Pancreas (tissue), 10 donors: ENCODE measurements at regions not wholly inside any gene's neighbourhood (a gene's known extent, or its start where the extent isn't known, plus 50 kb on each side); places are given as distances from the start of the nearest gene placed in this dataset.
"Not testable (repeated sequence)": the region's sequence is repeated elsewhere in the genome, so short reads cannot be mapped to it uniquely, and the experiment has no call there.

Experiments used
- ATAC-seq, 4 donors: fragments of 200-7000 bp; cut with Tn5 transposase; one replicate each; pipeline versions ENCODE4 v1.8.0 to v1.9.1; 2020; ENCODE audit warnings: mild to moderate bottlenecking in 4 of 4, moderate library complexity in 4 of 4
- DNase-seq, 6 donors: peaks; one replicate each; pipeline ENCODE4 v3.0.0-alpha.2; 2020
- FAIRE-seq: peaks from 2 replicates; lab custom pipeline; 2012; peaks lifted over from hg19 to GRCh38; lab: Jason Lieb, UNC
- H3K27ac ChIP-seq, 4 donors: fragments of 200-600 bp; sonication (generic); 1 replicate in 3 of 4; 2 replicates in 1 of 4; pipeline versions ENCODE4 v1.5.0 to v1.8.0; 2020
- H3K27me3 ChIP-seq, 4 donors: fragments of 200-600 bp; one replicate each; pipeline ENCODE4 v1.8.0; 2021
- H3K36me3 ChIP-seq, 3 donors: fragments of 200-600 bp; sonication (generic) in 1 of 3; one replicate each; pipeline versions ENCODE4 v1.5.0 to v1.8.0; 2020 to 2021
- H3K4me1 ChIP-seq, 3 donors: fragments of 200-600 bp; one replicate each; pipeline ENCODE4 v1.8.0; 2021
- H3K4me3 ChIP-seq, 4 donors: fragments of 200-600 bp; sonication (generic) in 2 of 4; one replicate each; pipeline versions ENCODE4 v1.5.0 to v1.8.0; 2020 to 2021
- H3K9me3 ChIP-seq, 4 donors: fragments of 200-600 bp; one replicate each; pipeline ENCODE4 v1.8.0; 2021
- CTCF ChIP-seq, 4 donors: fragments of 200-600 bp; sonication (generic) in 3 of 4; IDR thresholded peaks; one replicate each; pipeline versions ENCODE4 v1.5.0 to v1.8.0; 2021; ENCODE audit warnings: antibody characterized with exemption in 4 of 4
- WGBS, 2 donors: extraction: QIAGEN DNeasy Blood & Tissue Kit; methylation state at CpG; one replicate each; pipeline ENCODE4 v1.1.7; 2013; 5-methylcytosine and 5-hydroxymethylcytosine counted together
- intact Hi-C, 3 donors: fragments of 100-400 bp; cut with DNase I; formaldehyde crosslinking; loops; one replicate each; pipeline versions ENCODE4 v1.11.1 to v1.14.2; 2022
- donor health status: healthy with polysubstance abuse.
- donor health status: DM: no; HTN: no; CAD: no; lungs with moderate emphysema.
- donor health status: DM: no; HTN: no; CAD: no.
- donor health status: control.
- donor health status: control.
- donor health status: Bipolar disorder and iron deficiency.
- donor health status: DM: yes; HTN: yes; CAD: no.
- donor health status: DM: no; HTN: no; CAD: no.
- donor health status: DM: no; HTN: no; CAD: no.
- donor health status: DM: yes; HTN: yes; CAD: no.

DNA sequence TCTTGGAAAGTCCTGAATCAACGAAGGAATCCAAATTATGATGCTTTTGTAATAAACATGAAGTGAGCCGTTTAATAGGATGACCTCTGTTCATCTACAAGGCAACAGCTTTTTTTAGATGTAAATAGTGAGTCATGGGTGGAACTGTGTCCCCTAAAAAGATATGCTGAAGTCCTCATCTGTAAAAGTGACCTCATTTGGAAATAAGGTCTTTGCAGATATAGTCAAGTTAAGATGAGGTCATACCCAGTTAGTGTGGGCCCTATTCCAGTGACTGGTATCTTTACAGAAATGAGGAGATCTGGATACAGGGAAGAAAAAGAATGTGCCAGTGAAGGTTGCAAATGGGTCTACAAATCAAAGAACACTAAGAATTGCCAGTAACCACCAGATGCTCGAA, 1287.3 kb upstream of the ADGRL4 start:
- 46 to 61% methylated on average over 3 of the region's 3 CpGs for WGBS, 2 donors
- intact Hi-C loops = no loop called here
- no peak overlapping the region for H3K4me3 ChIP-seq
- no peak overlapping the region for H3K27ac ChIP-seq
- no peak for FAIRE-seq
- ATAC-seq = no peak
- H3K4me1 ChIP-seq = no peaks in the 10 kb centered on the region
- no peak for TF ChIP-seq CTCF (IDR thresholded peaks at IDR 0.05)
- DNase-seq = no peak
- no peaks in the 10 kb centered on the region for H3K36me3 ChIP-seq
- no peaks in the 10 kb centered on the region for H3K27me3 ChIP-seq
- H3K9me3 ChIP-seq = no peaks in the 10 kb centered on the region

GRCh38 chr1:80288750-80289149, 1282.2 kb upstream of the ADGRL4 start:
- H3K4me1 ChIP-seq, H3K4me3 ChIP-seq, ATAC-seq, H3K9me3 ChIP-seq, intact Hi-C loops, H3K36me3 ChIP-seq, FAIRE-seq, H3K27ac ChIP-seq, H3K27me3 ChIP-seq, DNase-seq: not testable (repeated sequence)
- 67 to 72% methylated on average over 3 of the region's 3 CpGs for WGBS, 2 donors

DNA sequence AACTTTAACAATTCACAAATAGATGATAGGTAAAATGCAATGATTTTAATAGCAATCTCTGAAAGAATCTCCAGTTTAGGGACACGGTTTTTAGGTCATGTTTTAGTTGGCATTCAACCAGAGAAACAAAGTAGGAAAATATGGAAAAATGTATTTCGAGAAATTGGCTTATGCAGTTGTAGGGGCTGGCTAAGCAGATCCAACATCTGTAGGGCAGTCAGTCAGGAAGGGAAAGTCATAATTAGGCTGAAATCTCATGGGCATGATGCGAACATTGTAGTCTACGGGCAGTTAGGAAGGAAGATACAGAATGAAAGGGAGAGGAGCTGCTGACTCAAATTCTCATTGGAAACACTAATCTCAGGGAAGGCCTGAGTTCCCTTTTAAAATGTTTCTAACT, 1276.0 kb upstream of the ADGRL4 start:
- 74 to 78% methylated on average over 4 of the region's 4 CpGs for WGBS, 2 donors
- Histone ChIP-seq H3K9me3 (no peaks in the 10 kb centered on the region), H3K4me1 (no peaks in the 10 kb centered on the region), H3K36me3 (no peaks in the 10 kb centered on the region), H3K27ac (no peak overlapping the region), H3K27me3 (no peaks in the 10 kb centered on the region), H3K4me3 (no peak overlapping the region)
- intact Hi-C loops = no loop called here
- DNase-seq (no peak), FAIRE-seq (no peak), ATAC-seq (no peak)
- no peak for TF ChIP-seq CTCF (IDR thresholded peaks at IDR 0.05)

DNA sequence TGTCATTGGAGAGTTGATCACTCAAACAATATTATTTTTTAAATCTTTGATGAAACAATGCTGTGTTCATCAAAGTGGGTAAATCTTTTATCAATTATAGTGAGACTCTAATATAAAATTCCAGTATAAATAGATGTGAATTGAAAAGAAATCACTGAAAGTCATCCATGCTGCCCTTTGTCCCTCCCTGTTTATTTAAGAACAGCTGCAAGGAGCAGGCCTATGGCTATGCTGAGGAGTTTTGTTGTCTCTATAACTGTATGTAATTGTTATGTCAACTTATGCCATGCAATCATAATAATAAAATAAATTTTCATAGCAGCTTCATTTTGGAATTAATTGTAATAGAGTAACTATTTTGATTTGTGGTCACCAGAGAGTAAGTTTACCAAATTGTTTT, 1272.4 kb upstream of the ADGRL4 start:
- no peak for DNase-seq
- no peaks in the 10 kb centered on the region for H3K36me3 ChIP-seq
- no peaks in the 10 kb centered on the region for H3K4me1 ChIP-seq
- ATAC-seq = no peak
- intact Hi-C loops = no loop called here
- no peaks in the 10 kb centered on the region for H3K9me3 ChIP-seq
- FAIRE-seq = no peak
- no peak overlapping the region for H3K4me3 ChIP-seq
- no peak overlapping the region for H3K27ac ChIP-seq
- TF ChIP-seq CTCF (IDR thresholded peaks at IDR 0.05) = no peak
- H3K27me3 ChIP-seq = no peaks in the 10 kb centered on the region

DNA sequence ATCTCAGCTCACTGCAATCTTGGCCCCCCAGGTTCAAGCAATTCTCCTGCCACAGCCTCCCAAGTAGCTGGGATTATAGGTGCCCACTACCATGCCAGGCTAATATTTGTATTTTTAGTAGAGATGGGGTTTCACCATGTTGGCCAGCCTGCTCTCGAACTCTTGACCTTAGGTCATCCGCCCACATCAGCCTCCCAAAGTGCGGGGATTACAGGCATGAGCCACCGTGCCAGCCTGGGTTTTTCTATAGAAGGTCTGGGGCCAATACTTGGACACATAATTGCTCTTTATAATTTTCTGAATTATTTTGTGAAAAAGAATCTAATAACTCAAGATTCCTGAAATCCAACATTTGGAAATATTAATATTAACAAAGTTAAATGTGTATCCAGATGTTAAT, 1267.7 kb upstream of the ADGRL4 start:
- no peaks in the 10 kb centered on the region for H3K4me1 ChIP-seq
- H3K4me3 ChIP-seq = no peak overlapping the region
- 82 to 90% methylated on average over 4 of the region's 4 CpGs for WGBS, 2 donors
- H3K27me3 ChIP-seq = no peaks in the 10 kb centered on the region
- no peak for TF ChIP-seq CTCF (IDR thresholded peaks at IDR 0.05)
- DNase-seq (no peak), FAIRE-seq (no peak), ATAC-seq (no peak)
- intact Hi-C loops = no loop called here
- no peak overlapping the region for H3K27ac ChIP-seq
- no peaks in the 10 kb centered on the region for H3K9me3 ChIP-seq
- no peaks in the 10 kb centered on the region for H3K36me3 ChIP-seq

DNA sequence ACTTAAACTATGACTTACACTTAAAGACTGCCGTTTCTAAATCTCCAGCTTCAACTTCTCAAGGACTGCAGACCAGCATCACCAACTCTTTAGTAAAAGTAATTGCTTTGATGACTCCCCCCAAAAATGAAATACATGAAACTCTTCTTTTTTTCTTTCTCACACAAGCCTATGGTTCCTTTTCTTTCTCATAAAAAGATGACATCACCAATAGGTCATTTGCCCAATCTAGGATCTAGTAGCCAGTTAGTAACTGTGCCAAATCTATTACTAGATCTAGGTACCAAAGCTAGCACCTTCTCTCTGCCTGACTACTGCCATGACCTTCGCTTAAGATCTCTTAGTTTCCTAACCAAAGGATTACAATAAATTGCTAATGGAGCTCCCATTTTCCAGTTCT, 1266.0 kb upstream of the ADGRL4 start:
- FAIRE-seq (no peak), ATAC-seq (no peak), DNase-seq (no peak)
- no peak for TF ChIP-seq CTCF (IDR thresholded peaks at IDR 0.05)
- WGBS, 2 donors = 64 to 78% methylated on average over 2 of the region's 2 CpGs
- intact Hi-C loops = no loop called here
- Histone ChIP-seq H3K27ac (no peak overlapping the region), H3K9me3 (no peaks in the 10 kb centered on the region), H3K36me3 (no peaks in the 10 kb centered on the region), H3K27me3 (no peaks in the 10 kb centered on the region), H3K4me3 (no peak overlapping the region), H3K4me1 (no peaks in the 10 kb centered on the region)
